Fibroblast of villous mesenchyme (primary cell): ENCODE measurements at regions not wholly inside any gene's neighbourhood (a gene's known extent, or its start where the extent isn't known, plus 50 kb on each side); places are given as distances from the start of the nearest gene placed in this dataset.

Experiments used
- DNase-seq: peaks from one replicate; pipeline ENCODE4 v3.0.0-alpha.2; 2010; ENCODE audit warnings: low read depth
- H3K4me3 ChIP-seq: 2 replicates; pipeline ENCODE4 v1.5.1; 2011; ENCODE audit warnings: low read depth, mild to moderate bottlenecking, low read length
- TF ChIP-seq, protein P1 (sequence below): IDR thresholded peaks from 2 replicates; pipeline ENCODE4 v1.5.1; 2012; ENCODE audit warnings: low read depth, mild to moderate bottlenecking, low read length; ENCODE audit not compliant: insufficient read depth

DNA sequence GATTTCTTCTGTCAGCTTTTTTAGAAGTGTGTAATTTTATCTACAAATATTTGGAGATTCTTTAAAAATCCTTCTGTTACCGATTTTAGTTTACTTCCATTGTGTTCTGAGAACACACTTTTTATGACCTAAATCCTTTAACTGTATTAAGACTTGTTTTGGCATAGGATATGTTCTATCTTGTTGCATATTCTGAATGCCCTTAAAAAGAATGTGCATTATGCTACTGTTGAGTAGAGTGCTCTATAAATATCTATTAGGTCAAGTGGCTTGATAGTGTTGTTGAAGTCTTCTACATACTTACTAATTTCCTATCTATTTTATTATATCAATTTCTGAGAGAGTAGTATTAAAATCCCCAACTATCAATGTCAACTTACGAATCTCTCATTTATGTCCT is 502.2 kb downstream of the MAFB start:
- H3K4me3 ChIP-seq, result no peak overlapping the region
- DNase-seq, result no peak
- TF ChIP-seq, protein P1, sequence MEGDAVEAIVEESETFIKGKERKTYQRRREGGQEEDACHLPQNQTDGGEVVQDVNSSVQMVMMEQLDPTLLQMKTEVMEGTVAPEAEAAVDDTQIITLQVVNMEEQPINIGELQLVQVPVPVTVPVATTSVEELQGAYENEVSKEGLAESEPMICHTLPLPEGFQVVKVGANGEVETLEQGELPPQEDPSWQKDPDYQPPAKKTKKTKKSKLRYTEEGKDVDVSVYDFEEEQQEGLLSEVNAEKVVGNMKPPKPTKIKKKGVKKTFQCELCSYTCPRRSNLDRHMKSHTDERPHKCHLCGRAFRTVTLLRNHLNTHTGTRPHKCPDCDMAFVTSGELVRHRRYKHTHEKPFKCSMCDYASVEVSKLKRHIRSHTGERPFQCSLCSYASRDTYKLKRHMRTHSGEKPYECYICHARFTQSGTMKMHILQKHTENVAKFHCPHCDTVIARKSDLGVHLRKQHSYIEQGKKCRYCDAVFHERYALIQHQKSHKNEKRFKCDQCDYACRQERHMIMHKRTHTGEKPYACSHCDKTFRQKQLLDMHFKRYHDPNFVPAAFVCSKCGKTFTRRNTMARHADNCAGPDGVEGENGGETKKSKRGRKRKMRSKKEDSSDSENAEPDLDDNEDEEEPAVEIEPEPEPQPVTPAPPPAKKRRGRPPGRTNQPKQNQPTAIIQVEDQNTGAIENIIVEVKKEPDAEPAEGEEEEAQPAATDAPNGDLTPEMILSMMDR, result no peak

DNA sequence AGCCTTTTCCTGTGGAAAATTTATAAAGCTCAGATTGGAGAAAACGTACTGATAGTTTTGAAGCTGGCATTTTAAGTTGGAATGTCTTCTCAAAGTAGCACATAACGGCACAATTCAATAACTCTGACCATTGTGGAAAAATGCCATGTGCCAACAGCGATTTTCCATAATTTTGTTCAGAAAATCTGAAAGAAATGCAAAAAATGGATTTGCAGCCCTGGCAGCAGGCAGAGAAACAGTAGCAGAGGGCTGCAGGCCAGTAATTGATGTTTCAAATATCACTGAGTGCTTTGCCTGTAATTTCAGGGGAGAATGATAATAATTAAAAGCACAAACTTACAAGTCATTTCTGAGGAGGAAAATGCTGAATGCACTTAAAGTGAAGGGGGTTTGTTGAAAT is 507.4 kb downstream of the MAFB start:
- no peak for DNase-seq
- H3K4me3 ChIP-seq, result no peak overlapping the region
- TF ChIP-seq, protein P1, result no peak

DNA sequence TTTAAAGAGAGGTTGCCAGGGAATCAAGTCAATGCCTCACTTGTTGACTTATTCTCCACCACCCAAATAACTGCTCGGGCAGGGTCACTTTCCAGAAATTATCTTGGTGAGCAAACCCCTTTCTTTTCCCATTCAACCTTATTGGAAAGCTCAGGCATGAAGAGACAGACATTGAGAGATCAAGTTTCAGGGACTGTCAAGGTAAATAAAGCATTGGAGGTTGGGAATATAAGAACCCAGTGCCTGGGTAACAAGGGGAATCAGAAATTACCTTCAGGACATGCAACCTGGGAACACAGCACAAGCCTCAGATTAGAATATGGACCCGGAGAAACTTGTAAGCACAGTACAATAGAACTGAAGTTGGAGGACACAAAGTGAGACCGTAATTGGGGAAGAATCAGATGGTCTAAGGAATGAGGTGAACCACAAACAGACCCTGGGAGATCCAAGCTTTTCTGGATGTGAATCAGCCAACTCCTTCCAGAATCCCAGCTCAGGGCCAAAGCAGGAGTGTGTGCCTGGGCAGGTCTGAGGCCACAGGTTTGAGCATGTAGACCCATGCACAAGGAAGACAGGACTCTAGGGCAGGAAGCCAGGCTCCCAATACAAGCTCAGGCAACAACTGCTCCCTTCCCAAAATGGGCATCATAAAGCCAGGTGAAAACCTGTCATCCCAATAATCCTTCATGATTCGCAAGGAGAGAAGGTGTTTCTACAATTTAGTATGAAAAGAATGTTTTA is 512.8 kb downstream of the MAFB start:
- H3K4me3 ChIP-seq, result no peak overlapping the region
- TF ChIP-seq, protein P1, result no peak
- no peak for DNase-seq

DNA sequence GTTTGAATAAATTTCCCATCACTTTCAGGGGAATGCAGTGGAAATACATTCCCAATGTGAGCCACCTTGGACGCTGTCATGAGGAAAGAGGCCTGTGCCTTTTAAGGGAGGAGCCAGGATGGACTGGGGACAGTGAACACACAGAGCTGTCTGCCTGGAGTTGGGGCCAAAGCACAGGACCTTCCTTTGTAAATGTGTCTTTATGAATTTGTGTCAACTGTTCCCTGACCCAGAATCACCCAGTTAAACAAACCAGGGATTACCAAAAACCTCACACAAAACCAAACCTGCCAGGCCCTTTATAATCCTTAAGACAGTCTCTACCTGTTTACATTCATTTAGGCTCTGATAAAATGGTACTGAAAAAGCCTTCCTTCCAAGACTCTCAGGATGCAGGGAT is 513.7 kb downstream of the MAFB start:
- no peak for DNase-seq
- TF ChIP-seq, protein P1, result no peak
- H3K4me3 ChIP-seq, result no peak overlapping the region

DNA sequence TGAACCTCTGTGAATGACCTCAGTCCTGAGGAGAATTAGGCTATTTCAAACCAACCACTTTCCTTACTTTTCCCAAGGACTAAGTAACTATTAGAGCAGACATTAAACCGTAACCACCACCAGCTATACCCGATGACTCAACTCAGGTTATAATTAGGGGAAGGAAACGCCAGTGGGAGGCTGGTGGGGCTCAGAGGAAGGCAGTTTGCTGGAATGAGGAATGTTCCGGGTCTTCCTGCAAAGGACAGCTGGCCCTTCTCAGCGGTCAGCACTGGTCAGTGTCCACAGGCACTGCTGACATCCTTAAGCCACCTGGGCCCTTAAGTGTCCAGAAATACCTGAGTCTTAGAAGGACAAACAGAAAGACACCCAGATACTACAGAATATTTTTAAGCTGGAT is 515.2 kb downstream of the MAFB start:
- H3K4me3 ChIP-seq, result no peak overlapping the region
- TF ChIP-seq, protein P1, result no peak
- DNase-seq, result no peak

DNA sequence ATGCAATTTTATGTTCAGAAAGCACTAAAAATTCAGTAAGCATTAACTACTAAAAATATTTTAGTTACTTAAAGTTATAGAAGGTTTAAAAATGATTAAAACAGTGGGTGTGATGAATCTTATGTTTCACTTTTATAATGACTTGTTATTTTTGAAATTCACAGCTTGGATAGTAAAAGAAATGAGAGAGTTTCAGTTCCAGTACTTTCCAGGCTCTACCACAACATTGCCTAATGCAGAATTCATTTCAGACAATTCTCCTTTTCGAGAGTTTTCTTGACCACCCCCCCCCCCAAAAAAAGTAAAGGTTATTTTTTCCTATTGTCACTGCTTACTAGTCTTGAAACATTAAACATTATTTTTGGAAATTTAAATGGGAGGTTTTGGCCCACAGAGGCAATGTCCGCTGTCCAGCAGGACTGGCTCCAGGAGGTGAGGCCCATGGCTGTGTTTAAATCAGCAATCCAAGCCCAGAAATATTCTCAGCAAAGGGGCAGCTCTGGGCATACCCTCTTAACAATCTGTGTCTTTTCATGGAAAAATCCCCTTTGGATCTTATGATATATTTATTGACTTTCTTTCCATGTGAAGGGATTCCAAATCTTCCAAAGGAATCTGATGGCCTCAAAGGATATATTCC is 519.9 kb downstream of the MAFB start:
- no peak overlapping the region for H3K4me3 ChIP-seq
- no peak for DNase-seq
- TF ChIP-seq, protein P1, result no peak
